IMR-90 (cell line): ENCODE measurements at regions not wholly inside any gene's neighbourhood (a gene's known extent, or its start where the extent isn't known, plus 50 kb on each side); places are given as distances from the start of the nearest gene placed in this dataset.

Source experiments
- ATAC-seq: fragments of 200-7000 bp; cut with Tn5 transposase; 2 replicates; pipeline ENCODE4 v1.9.1; 2020; ENCODE audit warnings: low read depth, mild to moderate bottlenecking, moderate library complexity
- BruUV-seq: library from RNA; stranded (reverse); fragments of 400-500 nt; replicated peaks from 2 replicates; lab custom pipeline; 2021; lab: Mats Ljungman, UMichigan
- CTCF ChIA-PET: fragments of 300-600 bp; formaldehyde crosslinking; extraction: SDS; loops from one replicate; lab custom pipeline; 2021; ENCODE audit warnings: antibody characterized with exemption; lab: Yijun Ruan, JAX
- POLR2A ChIA-PET: fragments of 300-600 bp; sonication (Branson Sonifier 250); formaldehyde crosslinking; loops from one replicate; lab custom pipeline; 2022; ENCODE audit warnings: antibody characterized with exemption; ENCODE audit not compliant: unreplicated experiment; lab: Charles Lee
- DNase-seq: peaks from one replicate; pipeline ENCODE4 v3.0.0; 2013
- H2AFZ ChIP-seq: replicated peaks from 2 replicates; pipeline ENCODE3; 2013; ENCODE audit warnings: low read length, mild to moderate bottlenecking; ENCODE audit not compliant: poor library complexity
- H2AK5ac ChIP-seq: 2 replicates; pipeline ENCODE4 v1.6.1; 2013; ENCODE audit warnings: low read depth, low read length, inconsistent platforms
- H2AK9ac ChIP-seq: replicated peaks from 2 replicates; pipeline ENCODE3; 2013; ENCODE audit warnings: mild to moderate bottlenecking, low read depth, low read length, moderate library complexity; ENCODE audit not compliant: poor library complexity
- H2BK120ac ChIP-seq: 2 replicates; pipeline ENCODE4 v1.6.1; 2013; ENCODE audit warnings: low read depth, low read length, inconsistent platforms
- H2BK15ac ChIP-seq: 3 replicates; pipeline ENCODE4 v1.6.1; 2013; ENCODE audit warnings: low read depth, low read length, inconsistent platforms
- H2BK20ac ChIP-seq: 2 replicates; pipeline ENCODE4 v1.6.1; 2013; ENCODE audit warnings: low read depth, mild to moderate bottlenecking, inconsistent platforms, low read length, moderate library complexity
- H2BK5ac ChIP-seq: 2 replicates; pipeline ENCODE4 v1.6.1; 2013; ENCODE audit warnings: mild to moderate bottlenecking, low read depth, low read length, inconsistent platforms; ENCODE audit not compliant: poor library complexity, severe bottlenecking
- H3K14ac ChIP-seq: replicated peaks from 2 replicates; pipeline ENCODE4 v1.6.1; 2013; ENCODE audit warnings: low read depth, low read length, inconsistent platforms
- H3K18ac ChIP-seq: 2 replicates; pipeline ENCODE4 v1.6.1; 2013; ENCODE audit warnings: low read depth, low read length, control low read depth
- H3K23ac ChIP-seq: 2 replicates; pipeline ENCODE4 v1.6.1; 2013; ENCODE audit warnings: low read depth, low read length, inconsistent platforms
- H3K27ac ChIP-seq: 2 replicates; pipeline ENCODE4 v1.5.1; 2013; ENCODE audit warnings: mild to moderate bottlenecking, control low read depth, low read length; ENCODE audit not compliant: insufficient read depth
- H3K27me3 ChIP-seq: 2 replicates; pipeline ENCODE4 v1.6.1; 2013; ENCODE audit warnings: low read length; ENCODE audit not compliant: control insufficient read depth, insufficient read depth
- H3K36me3 ChIP-seq: 2 replicates; pipeline ENCODE4 v1.6.1; 2013; ENCODE audit warnings: low read length, mixed read lengths; ENCODE audit not compliant: control insufficient read depth, insufficient read depth
- H3K4ac ChIP-seq: 2 replicates; pipeline ENCODE4 v1.6.1; 2013; ENCODE audit warnings: low read depth, low read length, inconsistent platforms
- H3K4me1 ChIP-seq: 2 replicates; pipeline ENCODE4 v1.6.1; 2013; ENCODE audit warnings: low read length, mixed read lengths; ENCODE audit not compliant: control insufficient read depth, insufficient read depth
- H3K4me2 ChIP-seq: 2 replicates; pipeline ENCODE4 v1.6.1; 2013; ENCODE audit warnings: low read depth, mild to moderate bottlenecking, control low read depth, low read length, moderate library complexity
- H3K4me3 ChIP-seq: 2 replicates; pipeline ENCODE4 v1.5.1; 2013; ENCODE audit warnings: low read depth, mild to moderate bottlenecking, control low read depth, low read length, moderate library complexity; ENCODE audit not compliant: insufficient read depth
- H3K56ac ChIP-seq: 2 replicates; pipeline ENCODE4 v1.6.1; 2013; ENCODE audit warnings: low read length, inconsistent platforms; ENCODE audit not compliant: insufficient read depth; ENCODE audit errors: extremely low read depth
- H3K79me1 ChIP-seq, 2 experiments: 2 replicates each; pipeline ENCODE4 v1.6.1; 2013; ENCODE audit warnings: low read length in 2 of 2, inconsistent platforms in 1 of 2, low read depth in 1 of 2
- H3K9ac ChIP-seq: 2 replicates; pipeline ENCODE4 v1.6.1; 2013; ENCODE audit warnings: low read depth, low read length, control low read depth
- H3K9me1 ChIP-seq: 2 replicates; pipeline ENCODE4 v1.6.1; 2013; ENCODE audit warnings: low read length, inconsistent platforms; ENCODE audit not compliant: insufficient read depth
- H3K9me3 ChIP-seq: 2 replicates; pipeline ENCODE4 v1.6.1; 2013; ENCODE audit warnings: low read length; ENCODE audit not compliant: control insufficient read depth, insufficient read depth
- H4K20me1 ChIP-seq: 2 replicates; pipeline ENCODE4 v1.6.1; 2013; ENCODE audit warnings: low read length, inconsistent platforms; ENCODE audit not compliant: insufficient read depth
- H4K5ac ChIP-seq: 2 replicates; pipeline ENCODE4 v1.6.1; 2013; ENCODE audit warnings: mild to moderate bottlenecking, low read depth, low read length, control low read depth
- H4K8ac ChIP-seq, 2 experiments: 2 replicates each; pipeline ENCODE4 v1.6.1; 2013; ENCODE audit warnings: low read depth in 2 of 2, low read length in 2 of 2, control low read depth in 1 of 2, inconsistent platforms in 1 of 2
- H4K91ac ChIP-seq: 2 replicates; pipeline ENCODE4 v1.6.1; 2013; ENCODE audit warnings: low read depth, low read length, inconsistent platforms; ENCODE audit not compliant: insufficient read depth
- CHD1 ChIP-seq: IDR thresholded peaks from 2 replicates; pipeline ENCODE4 v1.6.1; 2012; ENCODE audit warnings: low read depth, low read length, improper control_type of control experiment
- FOS ChIP-seq: fragments of 150-350 bp; IDR thresholded peaks from 2 replicates; pipeline ENCODE4 v1.6.1; 2016; ENCODE audit warnings: low read depth, low read length
- MXI1 ChIP-seq: IDR thresholded peaks from 2 replicates; pipeline ENCODE4 v1.6.1; 2012; ENCODE audit warnings: low read depth, mild to moderate bottlenecking, low read length, moderate library complexity, borderline replicate concordance
- NFE2L2 ChIP-seq: fragments of 150-350 bp; IDR thresholded peaks from 2 replicates; pipeline ENCODE4 v1.6.1; 2016; ENCODE audit warnings: low read depth, mild to moderate bottlenecking, low read length
- POLR2A ChIP-seq: IDR thresholded peaks from 2 replicates; pipeline ENCODE4 v1.6.1; 2012; ENCODE audit warnings: mild to moderate bottlenecking, low read depth, low read length
- RCOR1 ChIP-seq: IDR thresholded peaks from 2 replicates; pipeline ENCODE4 v1.6.1; 2012; ENCODE audit warnings: mild to moderate bottlenecking, low read length, improper control_type of control experiment; ENCODE audit not compliant: insufficient replicate concordance
- RFX5 ChIP-seq: IDR thresholded peaks from 2 replicates; pipeline ENCODE4 v1.8.0; 2012; ENCODE audit warnings: low read depth, mild to moderate bottlenecking, low read length, moderate library complexity
- SMC3 ChIP-seq: fragments of 150-350 bp; IDR thresholded peaks from 2 replicates; pipeline ENCODE4 v1.6.1; 2016; ENCODE audit warnings: low read depth, mild to moderate bottlenecking, antibody characterized with exemption, low read length, moderate library complexity
- WGBS, 2 experiments: methylation state at CpG; one replicate each; pipeline versions ENCODE4 v1.1.5 to v1.1.7; 2013; ENCODE audit warnings: missing lambda C conversion rate in 2 of 2; ENCODE audit not compliant: insufficient read length in 1 of 2; ENCODE audit errors: extremely low coverage in 2 of 2; 5-methylcytosine and 5-hydroxymethylcytosine counted together
- dilution Hi-C: fragments of 300-500 bp; cut with HindIII; formaldehyde crosslinking; loops from one replicate; pipeline ENCODE4 v1.14.3; 2018; ENCODE audit warnings: low sequenced_read_pairs; ENCODE audit not compliant: unreplicated experiment
- in situ Hi-C: fragments of 300-500 bp; cut with MboI; formaldehyde crosslinking; loops from 3 replicates; pipeline ENCODE4 v1.14.3; 2019; ENCODE audit warnings: low sequenced_read_pairs, inconsistent platforms, mixed read lengths
- intact Hi-C: fragments of 100-400 bp; cut with micrococcal nuclease; formaldehyde crosslinking; loops from 2 replicates; pipeline ENCODE4 v1.10.0; 2022
- TF ChIP-seq, protein P1 (sequence below): fragments of 150-350 bp; IDR thresholded peaks from 2 replicates; pipeline ENCODE4 v1.6.1; 2017; ENCODE audit warnings: mild to moderate bottlenecking, antibody characterized with exemption, low read length, low read depth
- TF ChIP-seq, protein P2 (sequence below): conservative IDR thresholded peaks from 2 replicates; pipeline ENCODE4 v1.5.1; 2012; ENCODE audit warnings: mild to moderate bottlenecking, low read depth, low read length, improper control_type of control experiment

DNA sequence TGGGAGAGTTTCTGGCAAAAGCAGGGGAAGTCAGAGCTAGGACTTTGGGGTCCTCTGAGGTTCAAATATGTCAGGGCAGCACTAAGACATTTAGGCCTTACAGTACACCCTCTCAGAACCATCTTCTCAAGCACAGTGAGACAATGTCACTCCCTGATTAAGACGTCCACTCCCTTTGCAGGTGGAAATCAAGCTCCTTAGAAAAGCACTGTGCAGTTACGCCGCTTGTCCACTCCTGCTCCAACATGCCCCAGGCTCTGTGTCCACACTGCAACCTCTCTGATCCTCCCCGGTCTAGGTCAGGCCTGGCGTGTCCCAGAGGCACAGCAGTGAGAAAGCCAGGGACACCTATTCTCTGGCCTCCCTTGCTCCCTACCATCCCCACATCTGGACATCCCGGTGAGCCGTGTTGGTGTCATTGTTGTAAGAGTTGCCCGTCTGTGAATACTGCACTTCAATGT is 528.6 kb upstream of the ID2 start:
- Histone ChIP-seq H3K4me3 (no peak overlapping the region), H3K27me3 (no peaks in the 10 kb centered on the region), H3K56ac (no peak overlapping the region), H3K9me1 (peaks cover 14% of the 10 kb centered on the region), H3K36me3 (no peaks in the 10 kb centered on the region), H3K27ac (no peak overlapping the region), H2AK9ac (no peak overlapping the region), H3K18ac (no peak overlapping the region), H3K4ac (peak overlapping the region; percentile 11), H3K23ac (no peak overlapping the region), H3K9ac (no peak overlapping the region), H3K14ac (no peak overlapping the region), H2AFZ (no peak overlapping the region), H2BK15ac (no peak overlapping the region), H2AK5ac (peak overlapping the region; percentile 79), H4K5ac (no peak overlapping the region), H3K9me3 (0 out of 2 replicates have a peak, but pooled peaks cover 3% of the 10 kb centered on the region), H4K20me1 (no peaks in the 10 kb centered on the region), H2BK20ac (peak overlapping the region; percentile 46), H4K91ac (no peak overlapping the region), H3K4me1 (peaks cover 11% of the 10 kb centered on the region), H4K8ac (no peak overlapping the region), H3K4me2 (no peak overlapping the region), H3K79me1 (no peaks in the 10 kb centered on the region), H2BK5ac (no peak overlapping the region), H2BK120ac (peak overlapping the region; percentile 18; the same call in 1 of the 2 replicates)
- WGBS, 2 experiments: 94% methylated on average over 3 of the region's 8 CpGs; no CpG with 5 or more reads in 1 of the 2 experiments
- in situ Hi-C loops: loop anchor here (25.0 kb wide), 1 partner anchor 534 kb away; the partner anchor contains the start of gene ID2
- no TSS peak for BruUV-seq
- CTCF ChIA-PET: no interaction called here
- TF ChIP-seq, protein P1, sequence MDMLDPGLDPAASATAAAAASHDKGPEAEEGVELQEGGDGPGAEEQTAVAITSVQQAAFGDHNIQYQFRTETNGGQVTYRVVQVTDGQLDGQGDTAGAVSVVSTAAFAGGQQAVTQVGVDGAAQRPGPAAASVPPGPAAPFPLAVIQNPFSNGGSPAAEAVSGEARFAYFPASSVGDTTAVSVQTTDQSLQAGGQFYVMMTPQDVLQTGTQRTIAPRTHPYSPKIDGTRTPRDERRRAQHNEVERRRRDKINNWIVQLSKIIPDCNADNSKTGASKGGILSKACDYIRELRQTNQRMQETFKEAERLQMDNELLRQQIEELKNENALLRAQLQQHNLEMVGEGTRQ: no peak
- TF ChIP-seq SMC3: no peak
- no peak for TF ChIP-seq POLR2A
- no peak for TF ChIP-seq RCOR1
- no peak for TF ChIP-seq FOS
- no peak for TF ChIP-seq RFX5
- no peak for TF ChIP-seq NFE2L2
- TF ChIP-seq CHD1: no peak
- TF ChIP-seq, protein P2, sequence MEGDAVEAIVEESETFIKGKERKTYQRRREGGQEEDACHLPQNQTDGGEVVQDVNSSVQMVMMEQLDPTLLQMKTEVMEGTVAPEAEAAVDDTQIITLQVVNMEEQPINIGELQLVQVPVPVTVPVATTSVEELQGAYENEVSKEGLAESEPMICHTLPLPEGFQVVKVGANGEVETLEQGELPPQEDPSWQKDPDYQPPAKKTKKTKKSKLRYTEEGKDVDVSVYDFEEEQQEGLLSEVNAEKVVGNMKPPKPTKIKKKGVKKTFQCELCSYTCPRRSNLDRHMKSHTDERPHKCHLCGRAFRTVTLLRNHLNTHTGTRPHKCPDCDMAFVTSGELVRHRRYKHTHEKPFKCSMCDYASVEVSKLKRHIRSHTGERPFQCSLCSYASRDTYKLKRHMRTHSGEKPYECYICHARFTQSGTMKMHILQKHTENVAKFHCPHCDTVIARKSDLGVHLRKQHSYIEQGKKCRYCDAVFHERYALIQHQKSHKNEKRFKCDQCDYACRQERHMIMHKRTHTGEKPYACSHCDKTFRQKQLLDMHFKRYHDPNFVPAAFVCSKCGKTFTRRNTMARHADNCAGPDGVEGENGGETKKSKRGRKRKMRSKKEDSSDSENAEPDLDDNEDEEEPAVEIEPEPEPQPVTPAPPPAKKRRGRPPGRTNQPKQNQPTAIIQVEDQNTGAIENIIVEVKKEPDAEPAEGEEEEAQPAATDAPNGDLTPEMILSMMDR: no peak
- no peak for TF ChIP-seq MXI1
- intact Hi-C loops: no loop called here
- dilution Hi-C loops: no loop called here
- DNase-seq (no peak), ATAC-seq (no peak)
- POLR2A ChIA-PET: no interaction called here
